D721Med (cell line): ENCODE measurements at regions not wholly inside any gene's neighbourhood (a gene's known extent, or its start where the extent isn't known, plus 50 kb on each side); places are given as distances from the start of the nearest gene placed in this dataset.

Source experiments
- DNase-seq: peaks from one replicate; pipeline ENCODE4 v3.0.0; 2011; ENCODE audit warnings: low spot score; ENCODE audit not compliant: insufficient read length
- FAIRE-seq: peaks from 2 replicates; lab custom pipeline; 2011; peaks lifted over from hg19 to GRCh38; lab: Jason Lieb, UNC
- CTCF ChIP-seq: IDR thresholded peaks from 2 replicates; pipeline ENCODE4 v1.5.1; 2012; ENCODE audit warnings: mild to moderate bottlenecking, control low read depth; ENCODE audit not compliant: insufficient read depth; ENCODE audit errors: missing control alignments

DNA sequence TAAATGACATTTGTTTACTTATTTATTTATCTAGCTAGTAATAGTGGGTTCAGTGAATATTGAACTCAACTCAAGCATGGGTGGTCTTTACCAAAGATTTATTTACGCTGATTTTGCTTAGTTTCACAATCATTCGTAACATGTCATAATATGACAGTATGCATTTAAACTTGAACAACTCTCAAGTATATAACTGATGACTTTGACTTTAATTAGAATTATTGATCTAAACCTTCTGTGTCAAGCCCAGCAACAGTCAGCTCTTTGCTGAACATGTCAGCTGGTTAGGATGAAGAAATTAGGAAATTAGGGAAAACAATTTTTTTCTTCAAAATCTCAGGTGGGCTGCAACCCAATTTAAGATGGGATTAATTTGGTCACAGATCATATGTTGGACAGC is 210.5 kb upstream of the G2E3 start:
- FAIRE-seq (no peak), DNase-seq (no peak)
- TF ChIP-seq CTCF, result no peak

- FAIRE-seq, result no peak
- no peak for DNase-seq
- no peak for TF ChIP-seq CTCF
These were observed 209.4 kb upstream of the G2E3 start for GRCh38 chr14:30349520-30349919.

GRCh38 chr14:30354439-30354838 is 204.5 kb upstream of the G2E3 start:
- no peak for TF ChIP-seq CTCF
- no peak for DNase-seq
- no peak for FAIRE-seq

- TF ChIP-seq CTCF, result no peak
- no peak for FAIRE-seq
These were observed 203.5 kb upstream of the G2E3 start for GRCh38 chr14:30355431-30355913.

DNA sequence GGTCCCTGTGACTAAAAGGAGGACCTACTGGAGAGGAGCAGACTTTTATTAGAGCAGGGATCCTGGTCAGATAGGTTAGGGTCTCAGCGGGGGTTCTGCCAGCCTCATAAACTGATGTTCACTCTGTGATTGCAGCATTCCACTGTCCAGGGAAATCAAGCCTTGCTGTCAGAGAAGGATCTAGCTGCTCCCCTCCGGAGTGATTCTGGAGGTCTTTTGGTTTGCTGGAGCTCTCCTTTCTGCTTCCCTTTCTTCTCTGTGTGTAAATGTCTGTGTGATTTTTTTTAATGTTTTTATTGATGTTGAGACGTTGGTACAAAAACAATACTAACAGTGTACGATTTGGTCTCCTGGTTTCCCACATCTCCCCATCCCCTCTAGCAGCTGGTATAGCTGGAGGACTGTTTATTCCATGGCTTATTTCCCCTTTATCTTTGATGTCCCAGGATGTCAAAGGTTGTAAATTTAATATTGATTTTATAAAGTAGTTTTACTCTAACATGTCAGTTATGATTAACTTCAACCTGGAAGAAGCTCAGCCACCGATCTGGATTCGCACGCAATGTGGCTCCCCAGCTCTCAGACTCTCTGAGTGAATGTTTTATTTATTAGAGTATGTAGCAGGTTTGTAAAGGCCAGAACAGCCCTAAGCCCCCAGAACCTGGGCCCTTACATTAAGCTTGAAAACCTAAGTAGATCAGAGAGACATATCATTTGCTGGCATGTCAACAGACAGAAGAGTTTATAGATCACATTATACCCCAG is 202.3 kb upstream of the G2E3 start:
- no peak for FAIRE-seq
- DNase-seq, result no peak
- no peak for TF ChIP-seq CTCF

More at GRCh38 chr14:30355431-30355913, 203.5 kb upstream of the G2E3 start:
- DNase-seq, result no peak

GRCh38 chr14:30357791-30358190 is 201.2 kb upstream of the G2E3 start:
- no peak for FAIRE-seq
- TF ChIP-seq CTCF, result no peak
- DNase-seq, result no peak
